Activated CD8-positive, alpha-beta memory T cell treated with anti-CD3 and anti-CD28 coated beads, Interleukin-2, amount 50 U/mL, for 1 hour (primary cell): ENCODE measurements at regions not wholly inside any gene's neighbourhood (a gene's known extent, or its start where the extent isn't known, plus 50 kb on each side); places are given as distances from the start of the nearest gene placed in this dataset.
"Not testable (repeated sequence)": the region's sequence is repeated elsewhere in the genome, so short reads cannot be mapped to it uniquely, and the experiment has no call there.

ENCODE experiments used
- DNase-seq: peaks from one replicate; pipeline ENCODE4 v3.0.0-alpha.2; 2020; ENCODE audit errors: extremely low read depth

GRCh38 chr2:41152318-41152717 is 700.4 kb upstream of the SLC8A1 start:
- no peak for DNase-seq

GRCh38 chr2:41160439-41160838 is 708.5 kb upstream of the SLC8A1 start:
- DNase-seq: no peak

GRCh38 chr2:41167014-41167413 is 715.1 kb upstream of the SLC8A1 start:
- DNase-seq: no peak

- no peak for DNase-seq
These were observed 717.9 kb upstream of the SLC8A1 start for GRCh38 chr2:41169744-41170143.

GRCh38 chr2:41170589-41170988 is 718.7 kb upstream of the SLC8A1 start:
- no peak for DNase-seq

GRCh38 chr2:41180387-41180786 is 728.5 kb upstream of the SLC8A1 start:
- no peak for DNase-seq

GRCh38 chr2:41182961-41183360 is 731.1 kb upstream of the SLC8A1 start:
- DNase-seq: no peak

- no peak for DNase-seq
These were observed 735.7 kb upstream of the SLC8A1 start for GRCh38 chr2:41187376-41188122.

- no peak for DNase-seq
These were observed 742.3 kb upstream of the SLC8A1 start for GRCh38 chr2:41194230-41194629.

- no peak for DNase-seq
These were observed 745.9 kb upstream of the SLC8A1 start for GRCh38 chr2:41197781-41198180.

GRCh38 chr2:41199334-41199733 is 747.4 kb upstream of the SLC8A1 start:
- no peak for DNase-seq

- no peak for DNase-seq
These were observed 752.4 kb upstream of the SLC8A1 start for GRCh38 chr2:41204315-41204714.

GRCh38 chr2:41206004-41206403 is 754.1 kb upstream of the SLC8A1 start:
- DNase-seq: no peak

- DNase-seq: no peak
These were observed 755.7 kb upstream of the SLC8A1 start for GRCh38 chr2:41207578-41207977.

GRCh38 chr2:41210030-41210429 is 758.1 kb upstream of the SLC8A1 start:
- not testable (repeated sequence) for DNase-seq

- no peak for DNase-seq
These were observed 765.1 kb upstream of the SLC8A1 start for GRCh38 chr2:41216978-41217377.

- no peak for DNase-seq
These were observed 770.7 kb upstream of the SLC8A1 start for GRCh38 chr2:41222593-41222992.

- no peak for DNase-seq
These were observed 782.2 kb upstream of the SLC8A1 start for GRCh38 chr2:41234093-41234492.

- DNase-seq: no peak
These were observed 789.6 kb upstream of the SLC8A1 start for GRCh38 chr2:41241325-41242000.

GRCh38 chr2:41242001-41242331 is 790.1 kb upstream of the SLC8A1 start:
- no peak for DNase-seq

GRCh38 chr2:41267929-41268659 is 779.7 kb upstream of the PKDCC start:
- DNase-seq: no peak

GRCh38 chr2:41283079-41283775 is 764.6 kb upstream of the PKDCC start:
- no peak for DNase-seq
